Mammary epithelial cell (primary cell): ENCODE measurements at regions not wholly inside any gene's neighbourhood (a gene's known extent, or its start where the extent isn't known, plus 50 kb on each side); places are given as distances from the start of the nearest gene placed in this dataset.

Experiments
- EZH2 ChIP-seq: IDR thresholded peaks from 2 replicates; pipeline ENCODE4 v1.6.1; 2012; ENCODE audit warnings: low read length, inconsistent platforms, borderline replicate concordance
- TF ChIP-seq, protein P1 (sequence below), 2 donors: IDR thresholded peaks in 1 of 2; conservative IDR thresholded peaks in 1 of 2; 2 replicates each; pipeline ENCODE4 v1.5.1; 2011 to 2012; ENCODE audit warnings: inconsistent platforms in 2 of 2, low read length in 2 of 2, mild to moderate bottlenecking in 2 of 2, control low read depth in 1 of 2, low read depth in 1 of 2; ENCODE audit not compliant: insufficient read depth in 1 of 2; ENCODE audit errors: extremely low read depth in 1 of 2

DNA sequence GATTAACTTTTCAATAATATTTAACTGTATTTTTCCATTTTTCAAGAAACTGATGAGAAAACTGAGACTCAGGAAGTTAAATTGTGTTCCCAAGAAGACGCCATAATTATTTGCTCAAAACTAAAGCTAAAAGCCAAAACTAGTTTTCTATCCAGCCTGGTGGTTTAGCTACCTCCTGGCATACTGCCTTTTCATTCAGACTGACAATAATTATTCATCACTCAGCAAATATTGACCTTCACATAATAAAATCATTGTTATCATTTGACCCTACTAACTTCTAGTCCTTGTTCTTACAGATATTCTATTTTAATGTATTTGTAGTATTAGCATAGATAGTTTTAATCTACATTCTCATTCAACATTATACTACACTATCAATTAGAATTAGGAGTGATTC, 210.6 kb upstream of the GADL1 start:
- TF ChIP-seq, protein P1, sequence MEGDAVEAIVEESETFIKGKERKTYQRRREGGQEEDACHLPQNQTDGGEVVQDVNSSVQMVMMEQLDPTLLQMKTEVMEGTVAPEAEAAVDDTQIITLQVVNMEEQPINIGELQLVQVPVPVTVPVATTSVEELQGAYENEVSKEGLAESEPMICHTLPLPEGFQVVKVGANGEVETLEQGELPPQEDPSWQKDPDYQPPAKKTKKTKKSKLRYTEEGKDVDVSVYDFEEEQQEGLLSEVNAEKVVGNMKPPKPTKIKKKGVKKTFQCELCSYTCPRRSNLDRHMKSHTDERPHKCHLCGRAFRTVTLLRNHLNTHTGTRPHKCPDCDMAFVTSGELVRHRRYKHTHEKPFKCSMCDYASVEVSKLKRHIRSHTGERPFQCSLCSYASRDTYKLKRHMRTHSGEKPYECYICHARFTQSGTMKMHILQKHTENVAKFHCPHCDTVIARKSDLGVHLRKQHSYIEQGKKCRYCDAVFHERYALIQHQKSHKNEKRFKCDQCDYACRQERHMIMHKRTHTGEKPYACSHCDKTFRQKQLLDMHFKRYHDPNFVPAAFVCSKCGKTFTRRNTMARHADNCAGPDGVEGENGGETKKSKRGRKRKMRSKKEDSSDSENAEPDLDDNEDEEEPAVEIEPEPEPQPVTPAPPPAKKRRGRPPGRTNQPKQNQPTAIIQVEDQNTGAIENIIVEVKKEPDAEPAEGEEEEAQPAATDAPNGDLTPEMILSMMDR (conservative IDR thresholded peaks at IDR 0.05 in 1 of 2, IDR thresholded peaks at IDR 0.05 in 1 of 2; ENCODE audit: extremely low read depth in 1 of 2, insufficient read depth in 1 of 2, low read depth in 1 of 2, low read length in 2 of 2) = no peak
- TF ChIP-seq EZH2 = no peak
